KMS-11 (cell line): ENCODE measurements at regions not wholly inside any gene's neighbourhood (a gene's known extent, or its start where the extent isn't known, plus 50 kb on each side); places are given as distances from the start of the nearest gene placed in this dataset.

Experiments used
- H2AFZ ChIP-seq: fragments of 200-600 bp; sonication (generic); 2 replicates; pipeline ENCODE4 v1.6.1; 2016; ENCODE audit warnings: antibody characterized with exemption, mixed run types, low read depth
- H3K27ac ChIP-seq: fragments of 200-600 bp; sonication (generic); 2 replicates; pipeline ENCODE4 v1.6.1; 2016; ENCODE audit warnings: mild to moderate bottlenecking, mixed run types
- H3K27me3 ChIP-seq: fragments of 200-600 bp; sonication (generic); 2 replicates; pipeline ENCODE4 v1.6.1; 2017; ENCODE audit warnings: mild to moderate bottlenecking, low read depth, mixed run types, moderate library complexity; ENCODE audit not compliant: insufficient read depth
- H3K36me3 ChIP-seq: fragments of 200-600 bp; sonication (generic); 2 replicates; pipeline ENCODE4 v1.6.1; 2017; ENCODE audit warnings: mild to moderate bottlenecking, mixed run types; ENCODE audit not compliant: insufficient read depth
- H3K4me1 ChIP-seq: fragments of 200-600 bp; sonication (generic); 2 replicates; pipeline ENCODE4 v1.6.1; 2016; ENCODE audit warnings: mild to moderate bottlenecking, low read depth, mixed run types; ENCODE audit not compliant: poor library complexity, severe bottlenecking
- H3K4me2 ChIP-seq: fragments of 200-600 bp; sonication (generic); 2 replicates; pipeline ENCODE4 v1.7.0; 2016; ENCODE audit warnings: mild to moderate bottlenecking, mixed run types
- H3K4me3 ChIP-seq: fragments of 200-600 bp; sonication (generic); IDR thresholded peaks from 2 replicates; pipeline ENCODE4 v1.6.1; 2017; ENCODE audit warnings: low read depth, low read length, mixed read lengths; ENCODE audit not compliant: insufficient read depth
- H3K79me2 ChIP-seq: fragments of 200-600 bp; sonication (generic); 2 replicates; pipeline ENCODE4 v1.6.1; 2016; ENCODE audit warnings: low read depth, mixed run types; ENCODE audit not compliant: insufficient read depth
- H3K9ac ChIP-seq: fragments of 200-600 bp; sonication (generic); 2 replicates; pipeline ENCODE4 v1.6.1; 2016; ENCODE audit warnings: mild to moderate bottlenecking, mixed run types
- H4K20me1 ChIP-seq: fragments of 200-600 bp; sonication (generic); 2 replicates; pipeline ENCODE4 v1.6.1; 2016; ENCODE audit warnings: mild to moderate bottlenecking, mixed run types; ENCODE audit not compliant: insufficient read depth
- TF ChIP-seq, protein P1 (sequence below): fragments of 200-600 bp; sonication (generic); conservative IDR thresholded peaks from 2 replicates; pipeline ENCODE4 v1.6.1; 2017; ENCODE audit warnings: low read depth, mild to moderate bottlenecking, antibody characterized with exemption, low read length, moderate library complexity, mixed read lengths

DNA sequence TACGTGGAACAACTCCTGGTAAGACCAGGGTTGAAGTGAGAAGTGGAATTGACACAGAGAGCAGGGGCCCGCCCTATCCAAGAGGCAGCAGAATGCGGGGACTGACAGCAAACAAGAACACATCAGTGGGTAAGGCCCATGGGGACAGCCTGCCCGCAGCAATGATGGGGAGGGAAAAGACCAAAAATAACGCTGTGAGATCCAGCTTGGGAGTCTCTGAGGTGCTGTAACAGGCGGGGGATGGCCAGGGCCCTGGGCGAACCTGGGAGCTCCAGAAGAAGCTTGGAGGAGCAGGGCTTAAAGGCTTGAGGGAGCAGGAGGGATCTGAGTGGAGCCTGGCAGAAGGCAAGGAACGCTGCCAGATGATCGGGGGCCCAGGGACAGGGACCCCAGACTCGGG, 173.4 kb downstream of the TMEM200C start:
- H3K4me1 ChIP-seq, result no peaks in the 10 kb centered on the region
- H3K27ac ChIP-seq, result no peak overlapping the region
- H2AFZ ChIP-seq, result no peak overlapping the region
- TF ChIP-seq, protein P1, sequence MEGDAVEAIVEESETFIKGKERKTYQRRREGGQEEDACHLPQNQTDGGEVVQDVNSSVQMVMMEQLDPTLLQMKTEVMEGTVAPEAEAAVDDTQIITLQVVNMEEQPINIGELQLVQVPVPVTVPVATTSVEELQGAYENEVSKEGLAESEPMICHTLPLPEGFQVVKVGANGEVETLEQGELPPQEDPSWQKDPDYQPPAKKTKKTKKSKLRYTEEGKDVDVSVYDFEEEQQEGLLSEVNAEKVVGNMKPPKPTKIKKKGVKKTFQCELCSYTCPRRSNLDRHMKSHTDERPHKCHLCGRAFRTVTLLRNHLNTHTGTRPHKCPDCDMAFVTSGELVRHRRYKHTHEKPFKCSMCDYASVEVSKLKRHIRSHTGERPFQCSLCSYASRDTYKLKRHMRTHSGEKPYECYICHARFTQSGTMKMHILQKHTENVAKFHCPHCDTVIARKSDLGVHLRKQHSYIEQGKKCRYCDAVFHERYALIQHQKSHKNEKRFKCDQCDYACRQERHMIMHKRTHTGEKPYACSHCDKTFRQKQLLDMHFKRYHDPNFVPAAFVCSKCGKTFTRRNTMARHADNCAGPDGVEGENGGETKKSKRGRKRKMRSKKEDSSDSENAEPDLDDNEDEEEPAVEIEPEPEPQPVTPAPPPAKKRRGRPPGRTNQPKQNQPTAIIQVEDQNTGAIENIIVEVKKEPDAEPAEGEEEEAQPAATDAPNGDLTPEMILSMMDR, result no peak
- no peak overlapping the region for H3K4me3 ChIP-seq
- H3K27me3 ChIP-seq, result no peaks in the 10 kb centered on the region
- no peak overlapping the region for H3K4me2 ChIP-seq
- H3K79me2 ChIP-seq, result no peaks in the 10 kb centered on the region
- no peaks in the 10 kb centered on the region for H3K36me3 ChIP-seq
- H3K9ac ChIP-seq, result no peak overlapping the region
- H4K20me1 ChIP-seq, result no peaks in the 10 kb centered on the region

DNA sequence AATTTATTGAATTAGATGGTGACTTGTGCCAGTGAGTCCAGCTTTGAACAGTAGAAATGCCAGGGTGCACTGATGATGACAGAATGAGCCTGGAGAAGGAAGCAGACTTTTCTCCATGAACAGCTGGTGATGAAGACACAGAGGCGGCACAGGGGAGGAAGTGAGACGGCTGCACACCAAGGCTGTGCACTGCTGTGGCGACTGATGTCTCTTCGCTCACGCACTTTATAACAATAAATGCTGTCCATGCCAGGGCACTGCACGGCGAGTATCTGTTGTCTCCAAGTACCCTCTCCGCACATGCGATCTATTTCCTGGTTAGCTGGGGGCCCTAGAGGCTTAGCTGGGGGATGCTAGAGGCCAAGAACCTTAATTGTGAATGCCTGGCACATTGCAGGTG, 175.2 kb downstream of the TMEM200C start:
- no peak overlapping the region for H3K27ac ChIP-seq
- H3K4me3 ChIP-seq, result no peak overlapping the region
- H3K4me1 ChIP-seq, result no peaks in the 10 kb centered on the region
- no peaks in the 10 kb centered on the region for H3K36me3 ChIP-seq
- no peaks in the 10 kb centered on the region for H3K79me2 ChIP-seq
- H2AFZ ChIP-seq, result no peak overlapping the region
- no peaks in the 10 kb centered on the region for H3K27me3 ChIP-seq
- H3K9ac ChIP-seq, result no peak overlapping the region
- no peak overlapping the region for H3K4me2 ChIP-seq
- TF ChIP-seq, protein P1, result no peak
- H4K20me1 ChIP-seq, result no peaks in the 10 kb centered on the region

DNA sequence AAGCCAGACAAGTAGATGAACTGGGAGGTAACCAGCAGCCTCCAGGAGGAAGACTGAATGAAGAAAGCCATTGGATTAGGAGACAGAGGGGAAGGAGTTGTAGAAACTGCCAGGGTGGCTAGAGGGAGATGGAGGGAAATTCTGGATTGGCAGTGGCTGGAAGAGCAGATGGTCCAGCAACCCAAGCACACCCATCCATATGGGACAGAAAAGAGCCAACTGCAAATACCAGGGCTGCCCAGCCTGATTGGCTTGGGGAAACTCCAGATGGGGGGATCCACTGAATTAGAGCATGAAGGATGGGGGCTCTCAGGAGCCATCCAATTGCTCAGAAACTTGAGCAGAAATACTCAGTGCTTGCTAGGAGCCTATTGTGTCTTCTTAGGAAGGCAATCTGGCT, 173.5 kb upstream of the EPB41L3 start:
- H3K36me3 ChIP-seq, result no peaks in the 10 kb centered on the region
- no peak overlapping the region for H3K9ac ChIP-seq
- no peak overlapping the region for H3K4me3 ChIP-seq
- H2AFZ ChIP-seq, result no peak overlapping the region
- TF ChIP-seq, protein P1, result no peak
- no peak overlapping the region for H3K4me2 ChIP-seq
- H3K79me2 ChIP-seq, result no peaks in the 10 kb centered on the region
- no peak overlapping the region for H3K27ac ChIP-seq
- no peaks in the 10 kb centered on the region for H4K20me1 ChIP-seq
- no peaks in the 10 kb centered on the region for H3K4me1 ChIP-seq
- H3K27me3 ChIP-seq, result no peaks in the 10 kb centered on the region

DNA sequence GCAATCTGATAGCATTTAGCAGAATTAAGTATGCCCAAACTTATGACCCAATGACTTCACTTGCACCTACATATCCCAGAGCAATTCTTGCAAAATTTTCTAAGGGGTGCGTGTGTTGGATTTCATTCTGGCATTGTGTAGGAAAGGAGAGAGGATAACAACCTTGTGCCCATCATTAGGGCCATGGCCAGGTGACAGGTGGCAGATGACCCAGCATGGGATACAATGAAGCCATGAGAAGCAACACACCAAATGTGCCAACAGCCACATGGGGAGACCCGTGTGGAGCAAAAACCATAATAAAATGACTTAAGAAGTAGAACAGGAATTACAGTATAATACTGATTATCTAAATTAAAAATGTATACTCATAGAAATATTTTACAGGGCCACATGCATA, 166.9 kb upstream of the EPB41L3 start:
- no peaks in the 10 kb centered on the region for H3K79me2 ChIP-seq
- no peaks in the 10 kb centered on the region for H3K27me3 ChIP-seq
- H3K4me3 ChIP-seq, result no peak overlapping the region
- H3K36me3 ChIP-seq, result no peaks in the 10 kb centered on the region
- TF ChIP-seq, protein P1, result no peak
- H3K4me1 ChIP-seq, result no peaks in the 10 kb centered on the region
- H3K27ac ChIP-seq, result no peak overlapping the region
- H4K20me1 ChIP-seq, result no peaks in the 10 kb centered on the region
- H2AFZ ChIP-seq, result no peak overlapping the region
- H3K9ac ChIP-seq, result no peak overlapping the region
- H3K4me2 ChIP-seq, result no peak overlapping the region

DNA sequence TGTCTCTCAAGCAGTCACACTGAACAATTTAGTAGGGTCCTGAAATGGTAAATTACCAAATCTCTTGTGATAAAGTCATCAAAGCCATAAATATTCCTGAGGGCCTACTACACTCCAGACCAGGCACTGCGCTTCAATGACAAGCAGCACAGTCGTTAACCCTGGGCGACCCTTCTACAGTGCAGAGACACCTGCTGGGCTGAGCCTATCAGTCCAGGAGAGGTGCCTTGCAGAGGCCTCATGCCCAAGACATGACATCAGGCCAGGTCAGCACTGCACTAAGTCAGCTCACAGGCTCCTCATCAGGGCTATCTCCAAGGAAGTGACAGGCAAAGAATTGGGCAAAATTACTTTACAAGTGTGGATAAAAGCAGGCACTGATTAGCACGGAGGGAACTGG, 166.4 kb upstream of the EPB41L3 start:
- Histone ChIP-seq H3K79me2 (no peaks in the 10 kb centered on the region), H3K27me3 (no peaks in the 10 kb centered on the region), H4K20me1 (no peaks in the 10 kb centered on the region), H3K4me2 (no peak overlapping the region), H2AFZ (no peak overlapping the region), H3K4me1 (no peaks in the 10 kb centered on the region), H3K36me3 (no peaks in the 10 kb centered on the region), H3K27ac (no peak overlapping the region), H3K9ac (no peak overlapping the region), H3K4me3 (no peak overlapping the region)
- TF ChIP-seq, protein P1, result no peak
